HG03064 (cell line): ENCODE measurements at regions not wholly inside any gene's neighbourhood (a gene's known extent, or its start where the extent isn't known, plus 50 kb on each side); places are given as distances from the start of the nearest gene placed in this dataset.

ENCODE experiments used
- ATAC-seq: cut with Tn5 transposase; IDR thresholded peaks from one replicate; pipeline ENCODE4 v1.9.1; 2021; ENCODE audit warnings: low read depth; ENCODE audit not compliant: unreplicated experiment

DNA sequence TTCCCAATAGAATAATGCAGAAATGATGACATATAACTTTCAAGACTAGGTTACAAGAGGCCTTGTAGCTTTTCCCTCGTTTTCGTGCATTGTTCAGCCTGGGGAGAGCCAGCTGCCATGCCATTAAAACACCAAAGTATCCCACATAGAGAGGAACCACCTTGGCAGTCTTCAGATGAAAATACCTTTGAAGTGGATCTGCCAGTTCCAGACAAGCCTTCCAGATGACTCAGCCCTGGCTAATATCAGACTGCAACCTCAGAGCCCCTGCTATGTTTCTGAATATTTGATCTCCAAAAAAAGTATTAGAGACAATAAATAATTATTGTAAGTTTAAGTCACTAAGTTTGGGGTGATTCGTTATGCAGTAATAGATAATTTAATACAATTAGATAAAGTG is 294.3 kb upstream of the GBE1 start:
- ATAC-seq, result no peak

- ATAC-seq, result no peak
Measured at GRCh38 chr3:82054849-82055248, 293.4 kb upstream of the GBE1 start.

DNA sequence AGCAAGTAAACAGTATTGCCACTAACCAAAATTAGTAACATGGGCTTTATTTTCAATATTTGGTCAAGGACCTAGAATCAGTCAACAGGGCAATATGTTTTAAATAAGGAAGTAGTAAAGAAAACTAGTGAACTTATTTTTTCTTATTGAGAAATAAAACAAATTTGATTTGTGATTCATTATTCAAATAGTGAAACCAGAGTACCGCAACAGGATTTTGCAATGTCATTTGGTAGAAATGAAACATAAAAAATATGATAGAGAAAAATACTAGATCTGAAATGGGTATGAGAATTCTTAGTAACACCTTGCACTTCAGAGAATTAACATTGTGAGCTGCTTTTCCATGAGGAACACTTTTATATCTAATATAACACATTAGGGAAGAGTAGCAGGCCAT is 291.8 kb upstream of the GBE1 start:
- ATAC-seq, result no peak

DNA sequence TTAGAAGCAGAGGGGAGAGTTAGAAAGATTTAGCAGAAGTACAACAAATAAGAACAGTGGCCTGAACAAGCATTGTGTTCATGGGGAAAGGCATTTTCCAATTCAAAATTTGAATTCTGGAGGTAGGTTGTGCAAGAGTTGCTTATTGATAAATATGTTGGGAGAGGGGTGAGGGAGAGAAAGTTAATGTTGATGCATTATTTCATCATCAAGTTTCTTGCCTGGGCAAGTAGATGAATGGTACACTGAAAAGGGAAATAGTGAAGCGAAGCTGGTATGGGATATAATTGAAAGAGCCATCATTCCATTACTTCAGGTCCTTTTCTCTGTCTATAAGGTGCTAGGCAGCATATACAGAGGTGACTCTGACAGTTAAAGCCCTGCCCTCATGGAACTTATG is 288.9 kb upstream of the GBE1 start:
- ATAC-seq, result no peak

- ATAC-seq, result no peak
Measured at GRCh38 chr3:82048711-82049110, 287.3 kb upstream of the GBE1 start.

- ATAC-seq, result no peak
Measured at GRCh38 chr3:82044930-82045705, 283.7 kb upstream of the GBE1 start.

- ATAC-seq, result no peak
Measured at GRCh38 chr3:82038556-82038955, 277.1 kb upstream of the GBE1 start.

- ATAC-seq, result no peak
Measured at GRCh38 chr3:82033186-82033585, 271.7 kb upstream of the GBE1 start.

DNA sequence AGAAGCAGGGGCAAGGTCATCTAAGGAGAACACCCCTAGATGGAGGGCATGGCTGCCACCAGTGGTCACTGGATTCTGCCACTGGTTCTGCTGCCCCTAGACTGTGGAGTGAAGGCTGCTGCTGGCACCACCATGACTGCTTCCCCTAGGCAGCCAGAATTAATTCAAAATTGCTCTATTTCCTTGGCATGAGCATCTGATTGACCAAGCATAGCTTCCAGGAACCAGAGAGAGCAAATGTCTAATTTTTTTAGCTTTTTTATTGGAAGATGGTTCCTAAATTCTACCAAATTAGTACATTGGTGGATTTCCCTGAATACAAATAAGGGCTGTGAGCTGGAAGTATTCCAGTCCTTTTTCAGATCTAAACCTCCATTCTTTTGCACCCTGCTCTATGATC is 270.2 kb upstream of the GBE1 start:
- ATAC-seq, result no peak

- ATAC-seq, result no peak
Measured at GRCh38 chr3:82030916-82031315, 269.5 kb upstream of the GBE1 start.

- no peak for ATAC-seq
Measured at GRCh38 chr3:82022836-82023235, 261.4 kb upstream of the GBE1 start.

DNA sequence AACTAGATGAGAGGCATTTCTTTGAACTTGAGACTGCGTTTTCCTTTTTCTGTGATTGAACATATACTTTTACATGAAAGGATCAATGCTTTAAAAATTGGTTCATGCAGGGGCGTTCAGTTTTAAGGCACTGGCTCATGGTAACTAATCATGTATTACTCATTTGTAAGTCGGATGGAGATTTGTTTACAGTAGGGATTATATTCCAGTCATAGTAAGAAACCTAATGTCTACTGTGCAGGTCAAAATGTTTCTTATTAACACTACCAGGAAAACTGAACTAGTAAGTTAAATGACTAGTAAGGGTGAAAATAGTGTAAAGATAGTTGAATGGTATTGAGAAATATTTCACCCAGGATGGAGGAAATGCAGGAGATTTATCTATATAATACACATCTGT is 258.8 kb upstream of the GBE1 start:
- ATAC-seq, result no peak

DNA sequence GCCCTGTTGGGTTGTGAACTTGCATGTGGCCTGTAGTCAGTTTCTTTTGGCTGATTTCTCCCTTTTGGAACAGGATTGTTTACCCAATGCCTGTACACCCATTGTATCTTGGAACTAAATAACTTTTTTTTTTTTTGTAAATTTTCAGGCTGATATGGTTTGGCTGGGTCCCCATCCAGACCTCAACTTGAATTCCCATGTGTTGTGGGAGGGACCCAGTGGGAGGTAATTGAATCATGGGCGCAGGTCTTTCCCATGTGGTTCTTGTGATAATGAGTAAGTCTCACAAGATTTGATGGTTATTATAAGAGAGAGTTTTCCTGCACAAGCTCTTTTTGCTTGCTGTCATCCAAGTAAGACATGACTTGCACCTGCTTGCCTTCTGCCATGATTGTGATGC is 253.8 kb upstream of the GBE1 start:
- ATAC-seq, result no peak

GRCh38 chr3:82012775-82013174 is 251.3 kb upstream of the GBE1 start:
- no peak for ATAC-seq

DNA sequence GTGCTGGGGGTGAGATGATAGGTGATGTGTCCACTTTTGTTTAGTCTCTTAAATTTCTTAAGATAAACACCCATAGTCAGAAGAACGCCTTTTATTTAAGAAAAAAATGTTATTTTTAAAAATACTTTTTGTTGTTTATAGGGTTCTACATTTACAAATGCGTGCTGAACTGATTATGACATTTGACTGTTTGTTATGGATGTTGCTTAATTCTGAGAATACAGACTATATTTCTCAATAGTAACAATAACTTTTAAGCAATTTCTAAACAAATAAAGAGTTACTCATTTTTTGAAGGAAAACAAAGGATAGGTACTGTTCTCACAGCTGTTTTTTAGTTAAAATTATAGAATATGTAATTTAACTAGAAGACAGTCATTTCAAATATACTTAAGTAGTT is 249.9 kb upstream of the GBE1 start:
- no peak for ATAC-seq

DNA sequence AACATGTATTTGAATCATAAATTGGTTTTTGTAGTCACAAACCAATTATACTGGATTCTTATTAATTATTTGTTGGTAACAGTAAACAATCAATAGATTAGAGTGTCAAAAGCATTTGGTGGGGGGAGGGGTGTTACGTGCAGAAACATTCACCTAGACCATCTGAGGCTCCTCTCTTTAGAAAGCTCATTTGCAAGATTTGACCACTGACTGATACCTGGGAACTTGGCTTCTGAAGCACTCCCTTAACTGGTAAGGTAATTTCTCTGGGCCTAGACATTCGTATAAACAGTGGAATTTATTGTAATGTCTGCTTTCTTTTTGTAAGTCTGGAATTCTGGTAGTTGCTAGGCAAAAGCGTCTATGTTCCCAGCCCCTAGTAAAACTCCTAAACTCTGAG is 243.8 kb upstream of the GBE1 start:
- ATAC-seq, result no peak

- ATAC-seq, result no peak
Measured at GRCh38 chr3:82004266-82004665, 242.8 kb upstream of the GBE1 start.

DNA sequence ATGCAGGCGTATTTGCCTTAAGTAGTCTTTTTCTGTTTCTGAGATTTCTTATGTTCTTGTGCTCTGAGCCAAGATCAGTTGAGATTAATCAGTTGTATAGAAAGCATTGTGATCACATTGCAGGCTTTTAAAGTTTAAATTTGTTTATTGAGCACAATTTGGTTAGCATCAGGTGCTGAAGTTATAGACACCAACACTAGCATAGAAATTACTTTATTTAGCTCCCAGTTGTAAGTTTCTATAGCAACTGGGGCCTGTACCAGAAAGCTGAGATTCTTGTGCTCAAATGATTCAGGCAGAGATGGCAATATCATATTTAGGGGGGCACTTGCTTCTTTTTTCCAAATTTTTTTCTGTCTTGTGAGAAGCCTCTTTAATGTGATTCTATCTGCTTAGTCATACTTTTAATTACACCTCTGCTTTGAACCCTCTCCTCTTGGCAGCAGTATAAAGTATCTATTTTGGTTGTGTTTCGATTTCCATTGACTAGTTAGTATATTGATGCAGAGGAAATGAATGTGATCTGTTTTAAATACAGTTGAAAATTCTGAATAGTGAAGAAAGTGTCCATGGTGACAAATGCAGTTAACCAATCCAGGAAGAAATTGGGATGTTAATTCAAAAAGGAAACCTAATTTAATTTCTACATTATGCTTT is 241.7 kb upstream of the GBE1 start:
- no peak for ATAC-seq

- ATAC-seq, result no peak
Measured at GRCh38 chr3:82002491-82002890, 241.0 kb upstream of the GBE1 start.

DNA sequence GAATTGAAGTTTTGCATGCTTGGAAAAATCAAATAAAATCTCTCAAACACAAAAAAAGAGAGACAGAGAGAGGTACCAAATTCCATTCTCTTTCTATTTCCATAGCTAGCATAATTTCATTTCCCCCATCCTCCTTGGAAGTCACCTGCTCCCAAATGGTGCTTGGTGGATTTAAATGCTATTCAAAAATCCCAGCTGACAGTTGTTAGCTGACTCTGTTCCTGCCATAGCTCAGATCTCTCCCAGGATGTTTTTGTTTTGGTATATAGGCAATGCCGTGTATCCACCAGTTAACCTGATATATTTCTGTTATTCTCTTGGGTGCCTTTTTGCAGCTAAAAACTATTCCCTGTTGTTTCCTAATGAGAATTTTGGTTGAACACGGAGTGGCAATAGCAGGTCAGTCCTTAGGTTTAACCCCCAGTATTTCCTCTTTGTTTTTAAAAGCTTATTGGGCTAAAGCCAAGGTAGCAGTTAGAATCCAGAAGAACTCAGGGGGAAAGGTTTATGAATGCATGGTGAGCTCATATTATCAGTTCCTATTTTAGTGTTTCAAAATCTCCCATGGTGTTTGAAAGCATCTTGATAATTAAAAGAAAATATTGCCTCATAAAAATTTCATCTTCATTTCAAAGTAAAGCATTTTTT is 240.0 kb upstream of the GBE1 start:
- ATAC-seq, result no peak

DNA sequence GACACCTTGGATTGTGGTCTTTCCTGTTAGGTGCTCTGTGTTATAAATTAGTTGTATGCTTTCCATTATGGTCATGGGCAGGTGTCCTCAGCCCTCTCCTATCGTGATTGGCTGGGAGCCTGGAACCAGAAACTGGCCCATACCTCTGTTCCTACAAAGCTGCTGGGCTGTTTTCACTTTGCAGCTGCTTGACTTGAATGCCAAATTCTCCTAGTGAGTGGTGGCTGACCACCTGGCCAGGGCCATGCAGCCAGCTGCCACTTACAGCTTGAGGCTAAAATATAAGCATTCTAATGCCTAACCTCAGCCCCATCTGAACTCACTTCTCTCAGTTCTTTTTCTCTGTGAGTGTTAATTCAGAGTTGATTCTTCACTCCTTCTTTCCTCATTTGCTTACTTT is 239.3 kb upstream of the GBE1 start:
- ATAC-seq, result no peak

DNA sequence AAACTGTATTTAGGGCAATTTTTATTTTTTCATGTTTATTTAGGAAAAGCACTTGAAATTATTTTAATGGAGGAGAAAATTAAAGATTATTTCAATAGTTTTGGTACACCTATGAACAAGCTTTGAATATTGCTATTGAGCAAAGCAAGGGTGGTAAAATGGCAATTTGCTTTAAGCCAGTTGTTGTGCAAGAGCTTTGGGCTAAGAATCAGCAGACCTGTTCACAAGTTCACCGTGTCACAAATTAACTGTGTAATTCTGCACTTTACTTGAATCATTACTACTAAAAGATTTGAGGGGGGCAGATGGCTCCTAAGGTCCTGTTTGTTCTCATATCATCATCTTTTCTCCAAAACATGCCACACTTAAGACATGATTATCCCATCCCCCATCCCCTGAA is 238.9 kb upstream of the GBE1 start:
- no peak for ATAC-seq
